GM18526 (cell line): ENCODE measurements at regions not wholly inside any gene's neighbourhood (a gene's known extent, or its start where the extent isn't known, plus 50 kb on each side); places are given as distances from the start of the nearest gene placed in this dataset.

ENCODE experiments used
- POLR2A ChIP-seq: IDR thresholded peaks from 3 replicates; pipeline ENCODE4 v1.6.1; 2011; ENCODE audit not compliant: insufficient read length; ENCODE audit errors: extremely low read depth

DNA sequence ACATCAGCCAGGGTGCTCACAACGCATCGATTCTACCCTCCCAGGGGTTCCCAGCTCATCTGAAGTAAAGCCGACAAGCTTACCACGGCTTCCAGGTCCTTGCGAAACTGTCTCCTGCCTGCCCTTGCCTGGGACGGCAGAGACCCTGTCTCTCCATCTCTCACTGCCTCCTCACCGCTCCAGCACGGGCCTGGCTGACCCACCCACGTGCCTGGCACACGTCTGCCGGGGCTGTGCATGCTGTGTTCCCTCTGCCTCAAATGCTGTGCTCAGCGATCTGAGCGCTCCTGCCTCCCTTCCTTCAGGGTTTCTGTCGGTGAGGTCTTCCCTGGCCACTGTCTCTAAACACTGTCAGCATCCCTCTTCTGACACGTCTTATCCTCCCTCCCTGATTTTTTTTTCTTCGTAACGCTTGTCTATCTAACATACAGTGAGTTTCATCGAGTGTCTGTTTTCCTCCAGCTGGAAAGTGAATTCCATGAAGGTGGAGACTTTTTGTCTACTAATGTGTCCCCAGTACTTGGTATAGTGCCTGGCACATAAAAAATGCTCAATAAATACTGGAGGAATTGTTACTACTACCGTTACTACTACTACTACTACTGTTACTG lies 208.4 kb downstream of the IRF8 start:
- TF ChIP-seq POLR2A: no peak

DNA sequence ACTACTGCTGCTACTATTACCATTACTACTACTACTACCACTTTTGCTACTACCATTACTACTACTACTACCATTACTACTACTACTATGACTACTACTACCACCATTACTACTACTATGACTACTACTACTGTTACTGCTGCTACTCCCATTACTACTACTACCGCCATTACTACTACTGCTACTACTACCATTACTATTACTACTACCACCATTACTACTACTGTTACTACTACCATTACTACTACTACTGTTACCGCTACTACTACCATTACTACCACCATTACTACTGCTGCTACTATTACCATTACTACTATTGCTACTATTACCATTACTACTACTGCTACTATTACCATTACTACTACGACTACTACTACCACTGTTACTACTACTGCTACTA lies 209.1 kb downstream of the IRF8 start:
- no peak for TF ChIP-seq POLR2A

DNA sequence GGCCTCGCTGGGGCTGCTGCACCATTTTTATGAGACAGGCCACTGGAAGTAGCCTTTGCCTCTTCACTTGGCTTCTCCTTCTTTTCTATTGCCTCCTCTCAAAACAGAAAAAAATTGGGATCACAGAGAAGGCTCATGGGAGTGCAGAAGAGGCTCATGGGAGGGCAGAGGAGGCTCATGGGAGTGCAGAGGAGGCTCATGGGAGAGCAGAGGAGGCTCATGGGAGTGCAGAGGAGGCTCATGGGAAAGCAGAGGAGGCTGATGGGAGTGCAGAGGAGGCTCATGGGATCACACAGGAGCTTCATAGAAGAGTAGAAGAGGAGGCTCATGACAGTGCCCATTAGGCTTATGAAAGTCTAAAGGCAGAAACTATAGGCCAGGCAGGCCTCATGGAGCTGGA lies 211.2 kb downstream of the IRF8 start:
- no peak for TF ChIP-seq POLR2A

DNA sequence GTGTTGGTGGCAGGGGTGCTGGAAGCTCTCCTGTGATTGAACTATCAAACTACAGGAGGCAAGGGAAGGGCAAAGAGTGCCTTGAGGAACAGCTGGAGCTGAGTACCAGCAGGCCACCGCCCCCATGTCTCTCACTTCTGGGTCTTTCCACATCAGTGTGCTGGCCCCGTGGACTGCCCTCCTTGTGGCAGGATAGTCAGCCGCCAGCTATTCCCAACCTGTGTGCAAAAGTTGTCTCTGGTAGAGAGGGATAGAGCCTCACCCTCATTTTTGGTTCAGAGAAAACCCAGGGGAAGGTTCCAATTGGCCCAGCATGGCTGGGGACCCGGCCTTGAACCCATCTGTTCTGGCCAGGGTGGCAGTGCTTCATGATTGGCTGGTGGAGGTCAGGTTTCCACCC lies 211.8 kb downstream of the IRF8 start:
- no peak for TF ChIP-seq POLR2A

DNA sequence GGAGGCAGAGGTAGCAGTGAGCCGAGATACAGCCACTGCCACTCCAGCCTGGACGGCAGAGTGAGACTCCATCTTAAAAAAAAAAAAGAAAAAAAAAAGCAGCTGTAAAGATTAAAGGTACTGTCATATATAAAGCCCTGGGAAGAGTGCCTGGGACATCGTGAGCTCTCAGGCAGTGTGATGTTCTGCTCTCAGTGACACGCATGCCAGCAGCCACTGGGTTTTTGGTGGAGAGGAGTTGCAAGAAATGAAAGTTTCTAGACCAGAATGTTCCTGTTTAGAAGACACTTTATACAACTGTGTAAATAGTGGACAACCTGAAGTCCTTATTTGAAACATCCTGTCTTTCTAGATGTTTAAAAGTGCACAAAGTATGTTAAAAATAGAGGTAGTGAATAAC lies 213.2 kb downstream of the IRF8 start:
- no peak for TF ChIP-seq POLR2A

DNA sequence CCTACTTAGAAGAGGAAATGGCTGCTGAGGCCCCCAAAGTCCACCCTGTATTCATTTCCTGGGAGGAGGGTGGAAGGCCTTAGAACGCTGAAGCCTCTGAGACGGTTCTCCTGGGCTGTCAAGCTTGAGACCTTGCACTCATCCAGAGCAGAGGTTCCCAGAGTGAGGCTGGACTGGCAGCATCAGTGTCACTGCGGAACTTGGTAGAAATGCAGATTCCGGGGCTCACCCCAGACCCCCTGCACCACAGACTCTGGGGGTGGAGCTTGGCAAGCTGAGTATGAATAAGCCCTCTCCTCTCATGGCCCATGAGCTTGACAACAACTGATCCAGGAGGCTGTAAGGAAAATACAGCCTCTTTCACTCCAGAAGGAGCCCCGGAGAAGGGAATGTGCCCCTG lies 218.3 kb downstream of the IRF8 start:
- no peak for TF ChIP-seq POLR2A

DNA sequence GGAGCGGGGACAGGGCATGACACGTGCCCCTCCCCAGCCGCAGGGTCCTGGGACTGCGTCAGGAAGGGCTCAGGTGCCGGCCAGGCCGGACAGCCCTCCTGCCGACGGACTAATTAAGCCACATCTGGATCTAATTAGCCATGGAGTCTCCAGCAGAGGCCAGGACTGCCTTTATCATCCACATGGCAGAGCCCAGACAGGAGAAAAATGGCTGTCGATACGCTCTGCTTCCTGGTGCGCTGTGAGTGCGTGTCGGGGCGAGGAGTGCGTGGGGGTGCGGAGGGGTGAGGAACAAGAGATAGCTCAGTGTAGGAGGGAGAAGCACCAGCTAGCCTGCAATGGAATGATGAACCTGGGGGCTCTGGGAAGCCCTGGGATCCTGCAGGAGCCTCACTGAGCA lies 218.8 kb downstream of the IRF8 start:
- no peak for TF ChIP-seq POLR2A

DNA sequence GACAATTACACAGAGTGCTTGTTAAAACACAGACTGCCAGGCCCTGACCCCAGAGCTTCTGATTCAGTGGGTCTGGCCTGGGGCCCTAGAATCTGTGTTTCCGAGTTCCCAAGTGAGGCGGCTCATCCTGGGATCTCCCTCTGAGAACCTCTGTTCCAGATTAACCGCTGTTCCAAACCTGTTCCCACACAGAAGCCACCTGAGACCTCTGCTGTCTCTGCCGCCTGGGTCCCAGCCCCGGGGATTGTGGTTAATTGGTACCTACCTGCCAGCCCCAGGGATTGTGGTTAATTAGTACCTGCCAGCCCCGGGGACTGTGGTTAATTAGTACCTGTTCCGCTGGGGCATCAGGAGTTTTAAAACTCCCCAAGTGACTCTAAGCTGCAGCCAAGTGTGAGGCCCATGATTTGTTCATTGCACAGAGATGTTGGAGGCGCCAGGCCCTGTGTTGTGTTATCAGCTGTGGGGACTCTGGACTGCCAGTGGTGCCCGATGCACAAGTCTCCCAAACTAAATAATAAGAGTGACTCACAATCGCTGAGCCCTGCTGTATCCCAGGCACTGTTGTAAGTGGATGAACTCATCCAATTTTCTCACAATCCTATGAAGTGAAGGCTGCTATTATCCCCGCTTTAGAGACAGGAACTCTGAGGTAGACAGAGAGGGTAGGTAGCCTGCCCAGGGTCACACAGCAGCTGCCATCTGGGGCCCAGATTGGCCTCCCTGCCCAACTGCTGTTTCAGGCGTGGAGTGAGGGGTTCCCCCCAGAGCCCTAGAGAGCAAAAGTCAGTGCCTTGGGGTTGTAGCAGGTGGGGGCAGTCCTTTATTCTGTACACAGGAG lies 219.7 kb downstream of the IRF8 start:
- TF ChIP-seq POLR2A: no peak

DNA sequence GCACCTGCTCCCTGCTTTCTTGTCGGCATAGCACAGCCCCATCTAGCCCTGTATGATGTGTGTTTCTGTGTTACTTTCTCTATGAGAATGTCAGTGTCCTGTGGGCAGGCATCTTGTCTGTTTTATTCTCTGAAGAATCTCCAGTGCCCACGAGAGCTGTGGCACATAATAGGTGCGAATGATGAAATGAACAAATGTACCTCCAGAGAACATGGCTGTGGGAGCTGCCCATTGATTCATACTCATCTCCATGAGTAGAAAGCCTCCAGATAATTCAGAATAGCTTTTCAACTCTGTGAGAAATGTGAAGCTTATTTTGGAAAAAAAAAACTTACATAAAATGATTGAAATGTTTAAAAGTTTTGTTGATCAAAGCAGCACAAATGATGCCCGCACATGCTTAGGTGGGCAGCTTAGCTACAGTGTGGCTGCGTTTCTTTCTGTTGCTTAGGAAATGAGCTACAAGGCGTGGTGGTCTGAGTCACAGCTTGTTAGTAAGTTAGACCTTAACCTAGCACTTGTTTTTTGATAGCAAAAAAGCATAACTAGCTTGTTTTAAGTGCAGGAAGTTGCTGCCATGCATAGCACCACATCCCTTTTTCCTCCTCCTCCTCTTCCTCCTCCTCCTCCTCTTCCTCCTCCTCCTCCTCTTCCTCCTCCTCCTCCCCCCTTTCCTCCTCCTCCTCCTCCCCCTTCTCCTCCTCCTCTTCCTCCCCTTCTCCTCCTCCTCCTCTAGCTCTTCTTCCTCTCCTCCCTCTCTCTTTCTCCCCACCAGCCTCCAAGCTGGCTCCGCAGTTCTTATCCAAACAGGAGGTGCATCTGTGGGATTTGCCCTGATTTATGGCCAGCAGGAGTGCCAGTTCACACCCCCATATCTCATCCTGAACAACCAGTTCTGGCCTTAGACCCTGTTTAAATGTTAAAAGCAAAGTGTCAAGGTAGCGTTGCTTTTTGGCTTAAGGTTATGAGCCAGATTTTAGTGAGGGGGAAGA lies 221.5 kb downstream of the IRF8 start:
- TF ChIP-seq POLR2A: no peak

DNA sequence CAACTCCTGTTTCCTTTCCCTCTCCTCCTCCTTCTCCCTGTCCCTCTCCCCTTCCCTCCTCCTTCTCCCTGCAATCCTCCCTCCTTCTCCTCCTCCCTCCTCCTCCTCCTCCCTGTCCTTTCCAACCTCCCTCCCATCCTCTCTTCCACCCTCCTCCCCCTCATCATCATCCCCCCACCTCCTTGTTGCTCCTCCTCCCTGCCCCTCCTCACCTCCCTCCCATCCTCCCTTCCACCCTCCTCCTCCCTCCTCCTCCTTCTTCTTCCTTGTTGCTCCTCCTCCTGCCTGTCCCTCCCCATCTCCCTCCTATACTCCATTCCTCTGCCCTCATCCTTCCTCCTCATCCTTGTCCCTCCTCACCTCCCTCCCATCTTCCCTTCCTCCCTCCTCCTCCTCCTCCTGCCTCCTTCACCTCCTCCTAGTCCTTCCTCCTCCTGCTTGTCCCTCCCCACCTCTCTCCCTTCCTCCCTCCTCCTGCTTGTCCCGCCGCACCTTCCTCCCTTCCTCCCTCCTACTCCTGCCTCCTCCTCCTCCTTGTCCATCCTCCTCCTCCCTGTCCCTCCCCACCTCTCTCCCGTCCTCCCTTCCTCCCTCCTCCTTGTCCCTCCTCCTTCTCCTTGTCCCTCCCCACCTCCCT lies 222.5 kb downstream of the IRF8 start:
- TF ChIP-seq POLR2A: no peak

DNA sequence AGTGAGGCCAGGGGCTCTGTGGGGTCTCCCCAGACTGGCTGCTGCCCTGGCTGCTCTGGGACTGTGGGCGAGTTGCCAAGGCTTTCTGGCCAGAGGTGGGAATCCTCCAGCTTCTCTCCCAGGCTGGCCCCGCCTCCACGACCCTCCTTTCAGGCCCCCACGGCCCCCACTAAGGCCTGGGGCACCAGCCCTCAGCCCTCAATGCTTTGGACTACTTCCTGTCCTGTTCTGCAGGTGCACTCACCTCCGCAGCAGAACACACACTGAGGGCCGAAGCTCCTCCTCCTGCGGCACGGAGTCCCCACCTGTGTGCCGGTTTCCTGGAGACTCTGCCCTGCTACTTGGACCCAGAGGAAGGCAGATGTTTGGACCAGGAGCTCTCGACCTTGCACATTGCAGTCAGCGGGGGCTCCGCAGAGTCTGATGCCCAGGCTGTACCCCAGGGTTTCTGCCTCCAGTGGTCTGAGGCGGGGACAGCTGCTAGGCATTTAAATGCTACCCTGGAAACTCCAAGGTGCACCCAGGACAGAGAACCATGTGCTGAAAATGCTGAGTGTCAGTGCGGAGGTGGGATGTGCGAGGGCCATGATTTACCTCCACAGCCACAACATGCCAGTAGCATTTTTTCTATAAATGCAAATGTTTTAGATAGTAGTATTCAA lies 223.8 kb downstream of the IRF8 start:
- TF ChIP-seq POLR2A: no peak

DNA sequence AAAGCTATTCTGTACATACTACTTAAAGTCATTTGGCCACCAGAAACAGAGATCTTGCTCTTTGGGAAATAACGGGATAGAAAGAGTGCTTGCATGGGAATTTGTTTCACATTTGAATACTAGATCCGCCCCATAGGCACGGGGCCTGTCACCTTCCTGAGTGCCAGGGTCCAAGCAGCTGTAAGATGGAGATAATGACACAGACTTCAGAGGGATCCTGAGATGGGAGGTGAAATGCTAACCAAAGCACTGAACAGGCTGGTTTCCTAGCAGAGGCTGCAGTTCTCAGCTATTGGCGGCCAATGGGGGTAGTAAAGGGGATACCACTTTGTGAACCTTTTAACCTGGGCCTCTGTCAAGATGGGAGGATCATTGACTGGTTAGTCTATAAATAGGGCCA lies 225.4 kb downstream of the IRF8 start:
- no peak for TF ChIP-seq POLR2A

DNA sequence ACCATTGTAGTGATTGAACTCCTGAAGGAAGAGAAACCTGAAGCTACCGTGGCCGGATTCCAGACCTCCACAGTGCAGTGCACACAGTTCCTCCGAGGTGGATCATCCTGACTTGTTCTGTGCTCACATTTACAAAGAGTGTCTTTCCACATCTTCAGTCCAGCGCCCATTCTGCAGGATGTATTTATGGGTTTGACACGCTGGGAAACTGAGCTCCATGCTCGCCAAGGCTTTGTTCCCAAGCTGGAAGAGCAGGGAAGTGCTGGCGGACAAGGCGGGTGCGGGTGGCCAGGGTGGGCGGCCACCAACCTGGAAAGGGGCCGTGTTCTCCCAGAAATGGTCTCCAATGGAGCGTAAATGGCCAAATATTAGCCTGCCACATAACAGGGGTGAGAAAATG lies 227.9 kb downstream of the IRF8 start:
- TF ChIP-seq POLR2A: no peak

DNA sequence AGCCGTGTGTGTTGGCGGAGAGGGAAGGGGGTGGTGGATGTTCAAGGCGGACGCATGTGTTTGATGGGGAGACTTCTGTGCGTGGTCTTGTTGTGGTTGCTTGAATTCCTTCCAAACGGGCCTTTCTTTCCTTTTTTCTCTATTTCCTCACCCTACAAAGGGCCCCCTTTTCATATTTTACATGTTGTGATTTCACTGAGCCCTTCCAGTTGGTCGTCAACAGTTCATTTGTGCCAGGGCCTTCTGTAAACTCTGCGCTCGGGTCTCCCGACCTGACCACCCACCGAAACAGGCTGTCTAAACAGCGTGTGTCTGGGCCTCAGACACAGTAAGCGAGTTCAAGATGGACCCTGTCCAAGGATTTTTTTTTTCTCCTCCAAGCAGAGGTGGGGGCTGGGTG lies 228.4 kb downstream of the IRF8 start:
- TF ChIP-seq POLR2A: no peak

DNA sequence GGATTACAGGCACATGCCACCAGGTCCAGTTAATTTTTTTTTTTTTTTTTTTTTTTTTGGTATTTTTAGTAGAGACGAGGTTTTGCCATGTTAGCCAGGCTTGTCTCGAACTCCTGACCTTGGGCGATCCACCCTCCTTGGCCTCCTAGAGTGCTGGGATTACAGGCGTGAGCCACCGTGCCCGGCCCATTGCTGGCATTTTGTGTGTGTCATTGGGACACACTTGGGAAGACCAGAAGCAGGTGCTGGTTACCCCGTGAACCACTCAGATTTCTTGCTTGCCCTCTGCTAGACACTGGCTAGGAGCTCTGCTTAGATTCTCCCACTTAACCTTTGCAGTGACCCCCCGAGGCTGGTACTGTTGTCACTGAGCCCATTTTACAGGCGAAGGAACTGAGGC lies 229.3 kb downstream of the IRF8 start:
- TF ChIP-seq POLR2A: no peak

DNA sequence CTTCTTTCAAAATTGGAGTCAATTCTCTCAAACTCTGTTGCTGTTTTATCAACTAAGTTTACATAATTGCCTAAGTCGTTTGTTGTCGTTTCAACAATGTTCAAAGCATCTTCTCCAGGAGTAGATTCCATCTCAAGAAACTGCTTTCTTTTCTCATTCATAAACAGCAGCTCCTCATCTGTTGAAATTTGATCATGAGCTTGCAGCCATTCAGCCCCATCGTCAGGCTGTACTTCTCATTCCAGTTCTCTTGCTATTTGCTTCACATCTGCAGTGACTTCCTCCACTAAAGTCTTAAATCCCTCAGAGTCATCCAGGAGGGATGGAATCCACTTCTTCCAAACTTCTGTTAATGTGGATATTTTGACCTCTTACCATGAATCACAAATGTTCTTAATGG lies 230.6 kb downstream of the IRF8 start:
- no peak for TF ChIP-seq POLR2A
